ENCODE measurements at regions not wholly inside any gene's neighbourhood (a gene's known extent, or its start where the extent isn't known, plus 50 kb on each side); places are given as distances from the start of the nearest gene placed in this dataset.

GRCh38 chr7:145252031-145252430, 416.2 kb upstream of the TPK1 start:
- Histone ChIP-seq H3K4me3 (replicated peaks in 1 of 2; ENCODE audit: low read depth in 1 of 2, low read length in 2 of 2) (no peak overlapping the region), H3K4me1 (ENCODE audit: control insufficient read depth in 1 of 2, insufficient read depth in 2 of 2, low read length in 2 of 2) (no peaks in the 10 kb centered on the region), H3K9ac (ENCODE audit: low read length) (no peak overlapping the region), H2AFZ (ENCODE audit: low read depth, low read length, poor library complexity, severe bottlenecking) (no peak overlapping the region), H3K9me3 (ENCODE audit: control insufficient read depth in 1 of 2, insufficient read depth in 1 of 2, low read depth in 1 of 2, low read length in 2 of 2) (peaks cover 0 to 4% of the 10 kb centered on the region in 2 experiments; a peak in 2 of 4 replicates), H3K9me2 (ENCODE audit: insufficient read depth) (no peaks in the 10 kb centered on the region), H3K27ac (ENCODE audit: low read depth, low read length) (no peak overlapping the region), H3K79me2 (ENCODE audit: insufficient read depth, low read length) (no peaks in the 10 kb centered on the region), H3K27me3 (ENCODE audit: insufficient read depth, low read length) (no peaks in the 10 kb centered on the region), H4K20me1 (ENCODE audit: insufficient read depth) (no peaks in the 10 kb centered on the region), H3K36me3 (ENCODE audit: control insufficient read depth in 1 of 2, insufficient read depth in 2 of 2, low read length in 2 of 2) (no peaks in the 10 kb centered on the region), H3K4me2 (ENCODE audit: low read length) (no peak overlapping the region)
- ChIA-PET CTCF (no interaction called here), POLR2A (no interaction called here), RAD21 (ENCODE audit: low non-redundant PET in 1 of 2, low total read pairs in 2 of 2, uncharacterized antibody in 2 of 2, unreplicated experiment in 2 of 2) (no interaction called here)
- intact Hi-C loops (cut with micrococcal nuclease), result no loop called here
- no peak for TF ChIP-seq SRF (IDR thresholded peaks at IDR 0.05; ENCODE audit: low read depth)
- no peak for TF ChIP-seq YY1 (IDR thresholded peaks at IDR 0.05; ENCODE audit: extremely low read depth, insufficient replicate concordance, low read depth, low read length)
- TF ChIP-seq CTCF (IDR thresholded peaks at IDR 0.05 in 2 of 3, conservative IDR thresholded peaks at IDR 0.05 in 1 of 3; ENCODE audit: borderline replicate concordance in 1 of 3, insufficient read depth in 1 of 3, low read depth in 2 of 3, low read length in 2 of 3), result no peak
- no peak for TF ChIP-seq EZH2 (IDR thresholded peaks at IDR 0.05)
- TF ChIP-seq MAX (IDR thresholded peaks at IDR 0.05), result no peak
- TF ChIP-seq POLR2A (IDR thresholded peaks at IDR 0.05; ENCODE audit: borderline replicate concordance, extremely low read depth, insufficient read depth, insufficient read length), result no peak
- ATAC-seq, result no peak
- no TSS peak for BruUV-seq (replicated peaks)
- DNase-seq (ENCODE audit: low read depth, low spot score), result no peak

GRCh38 chr7:145224775-145225174, 388.9 kb upstream of the TPK1 start:
- DNase-seq (ENCODE audit: low read depth, low spot score) (no peak), ATAC-seq (no peak)
- Histone ChIP-seq H3K9ac (ENCODE audit: low read length) (no peak overlapping the region), H2AFZ (ENCODE audit: low read depth, low read length, poor library complexity, severe bottlenecking) (no peak overlapping the region), H3K9me2 (ENCODE audit: insufficient read depth) (no peaks in the 10 kb centered on the region), H3K27ac (ENCODE audit: low read depth, low read length) (no peak overlapping the region), H3K4me3 (replicated peaks in 1 of 2; ENCODE audit: low read depth in 1 of 2, low read length in 2 of 2) (no peak overlapping the region), H3K27me3 (ENCODE audit: insufficient read depth, low read length) (no peaks in the 10 kb centered on the region), H3K9me3 (ENCODE audit: control insufficient read depth in 1 of 2, insufficient read depth in 1 of 2, low read depth in 1 of 2, low read length in 2 of 2) (no peaks in the 10 kb centered on the region; a peak in 1 of 4 replicates), H3K4me2 (ENCODE audit: low read length) (no peak overlapping the region), H4K20me1 (ENCODE audit: insufficient read depth) (no peaks in the 10 kb centered on the region), H3K79me2 (ENCODE audit: insufficient read depth, low read length) (no peaks in the 10 kb centered on the region), H3K4me1 (ENCODE audit: control insufficient read depth in 1 of 2, insufficient read depth in 2 of 2, low read length in 2 of 2) (no peaks in the 10 kb centered on the region), H3K36me3 (ENCODE audit: control insufficient read depth in 1 of 2, insufficient read depth in 2 of 2, low read length in 2 of 2) (no peaks in the 10 kb centered on the region)
- CTCF ChIA-PET, result no interaction called here
- RAD21 ChIA-PET (ENCODE audit: low non-redundant PET in 1 of 2, low total read pairs in 2 of 2, uncharacterized antibody in 2 of 2, unreplicated experiment in 2 of 2), result no interaction called here
- BruUV-seq (replicated peaks), result no TSS peak
- intact Hi-C loops (cut with micrococcal nuclease), result no loop called here
- POLR2A ChIA-PET, result no interaction called here
- no peak for TF ChIP-seq SRF (IDR thresholded peaks at IDR 0.05; ENCODE audit: low read depth)
- no peak for TF ChIP-seq ZBTB33 (IDR thresholded peaks at IDR 0.05; ENCODE audit: extremely low read depth, insufficient replicate concordance, low read length)
- TF ChIP-seq JUND (IDR thresholded peaks at IDR 0.05), result no peak
- TF ChIP-seq POLR2AphosphoS5 (IDR thresholded peaks at IDR 0.05; ENCODE audit: low read depth, low read length), result no peak
- TF ChIP-seq ZNF274 (IDR thresholded peaks at IDR 0.05; ENCODE audit: low read depth, low read length), result no peak
- TF ChIP-seq MAX (IDR thresholded peaks at IDR 0.05), result no peak
- TF ChIP-seq REST (IDR thresholded peaks at IDR 0.05; ENCODE audit: low read depth), result no peak
- TF ChIP-seq RAD21 (IDR thresholded peaks at IDR 0.05; ENCODE audit: low read depth), result no peak
- no peak for TF ChIP-seq YY1 (IDR thresholded peaks at IDR 0.05; ENCODE audit: extremely low read depth, insufficient replicate concordance, low read depth, low read length)

Data from HCT116 (cell line).